Psoas muscle (tissue), 7 donors: ENCODE measurements at regions not wholly inside any gene's neighbourhood (a gene's known extent, or its start where the extent isn't known, plus 50 kb on each side); places are given as distances from the start of the nearest gene placed in this dataset.

Experiments
- ATAC-seq, 4 donors: fragments of 200-7000 bp; cut with Tn5 transposase; one replicate each; pipeline ENCODE4 v1.9.1; 2020; ENCODE audit warnings: moderate library complexity in 3 of 4, mild to moderate bottlenecking in 2 of 4
- DNase-seq, 2 donors: peaks; one replicate each; pipeline ENCODE4 v3.0.0-alpha.2; 2020
- H3K27ac ChIP-seq: fragments of 200-600 bp; one replicate; pipeline ENCODE4 v1.8.0; 2022
- H3K27me3 ChIP-seq, 3 donors: fragments of 200-600 bp in 1 of 3; one replicate each; pipeline versions ENCODE4 v1.6.1 to v1.8.0; 2013 to 2022; ENCODE audit warnings: low read length in 2 of 3, mild to moderate bottlenecking in 2 of 3, moderate library complexity in 1 of 3; ENCODE audit not compliant: insufficient read depth in 3 of 3
- H3K36me3 ChIP-seq, 2 donors: fragments of 200-600 bp in 1 of 2; one replicate each; pipeline versions ENCODE4 v1.6.1 to v1.8.0; 2013 to 2022; ENCODE audit warnings: low read depth in 1 of 2, mild to moderate bottlenecking in 1 of 2, moderate library complexity in 1 of 2; ENCODE audit not compliant: insufficient read depth in 1 of 2
- H3K4me1 ChIP-seq: fragments of 200-600 bp; one replicate; pipeline ENCODE4 v1.8.0; 2022
- H3K4me3 ChIP-seq: fragments of 200-600 bp; one replicate; pipeline ENCODE4 v1.8.0; 2022; ENCODE audit warnings: mild to moderate bottlenecking
- H3K9me3 ChIP-seq: fragments of 200-600 bp; one replicate; pipeline ENCODE4 v1.8.0; 2022
- WGBS, 3 donors: extraction: QIAGEN DNeasy Blood & Tissue Kit; methylation state at CpG; one replicate each; pipeline versions ENCODE4 v1.1.6 to v1.1.7; 2013; 5-methylcytosine and 5-hydroxymethylcytosine counted together
- intact Hi-C, 2 donors: fragments of 100-400 bp; cut with DNase I; formaldehyde crosslinking; loops; one replicate each; pipeline versions ENCODE4 v1.11.0 to v1.14.2; 2022
- TF ChIP-seq, protein P1 (sequence below): fragments of 200-600 bp; IDR thresholded peaks from one replicate; pipeline ENCODE4 v1.8.0; 2022; ENCODE audit warnings: antibody characterized with exemption
- donor health status: healthy with polysubstance abuse.
- donor health status: DM: no; HTN: no; CAD: no; lungs with moderate emphysema.
- donor health status: Bipolar disorder and iron deficiency.
- donor health status: healthy.
- donor health status: DM: yes; HTN: yes; CAD: no.
- donor health status: DM: no; HTN: no; CAD: no.
- donor health status: DM: yes; HTN: yes; CAD: no.

DNA sequence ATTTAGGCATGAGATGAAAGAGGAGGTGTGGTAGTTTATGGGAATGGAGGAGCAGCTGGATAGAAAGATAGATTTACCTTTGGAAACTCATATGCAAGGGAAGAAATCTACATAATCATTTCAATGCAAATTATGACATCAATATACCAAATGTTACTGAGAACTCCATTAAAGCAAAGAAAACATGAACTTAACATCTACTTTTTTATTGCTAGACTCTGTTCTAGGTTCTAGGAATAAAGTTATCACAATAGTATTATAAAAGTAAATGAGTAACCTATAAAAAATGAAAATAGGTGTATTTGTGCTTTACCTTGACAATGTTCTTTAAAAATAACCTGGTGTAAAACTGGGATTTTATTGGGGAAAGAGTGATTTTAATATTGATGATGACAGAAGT, 221.6 kb upstream of the SLIT2 start:
- Histone ChIP-seq H3K27ac (no peak overlapping the region), H3K4me3 (no peak overlapping the region), H3K27me3 (no peaks in the 10 kb centered on the region), H3K4me1 (no peaks in the 10 kb centered on the region), H3K9me3 (no peaks in the 10 kb centered on the region), H3K36me3 (no peaks in the 10 kb centered on the region)
- intact Hi-C loops, result no loop called here
- no peak for DNase-seq
- no peak for ATAC-seq
- TF ChIP-seq, protein P1, sequence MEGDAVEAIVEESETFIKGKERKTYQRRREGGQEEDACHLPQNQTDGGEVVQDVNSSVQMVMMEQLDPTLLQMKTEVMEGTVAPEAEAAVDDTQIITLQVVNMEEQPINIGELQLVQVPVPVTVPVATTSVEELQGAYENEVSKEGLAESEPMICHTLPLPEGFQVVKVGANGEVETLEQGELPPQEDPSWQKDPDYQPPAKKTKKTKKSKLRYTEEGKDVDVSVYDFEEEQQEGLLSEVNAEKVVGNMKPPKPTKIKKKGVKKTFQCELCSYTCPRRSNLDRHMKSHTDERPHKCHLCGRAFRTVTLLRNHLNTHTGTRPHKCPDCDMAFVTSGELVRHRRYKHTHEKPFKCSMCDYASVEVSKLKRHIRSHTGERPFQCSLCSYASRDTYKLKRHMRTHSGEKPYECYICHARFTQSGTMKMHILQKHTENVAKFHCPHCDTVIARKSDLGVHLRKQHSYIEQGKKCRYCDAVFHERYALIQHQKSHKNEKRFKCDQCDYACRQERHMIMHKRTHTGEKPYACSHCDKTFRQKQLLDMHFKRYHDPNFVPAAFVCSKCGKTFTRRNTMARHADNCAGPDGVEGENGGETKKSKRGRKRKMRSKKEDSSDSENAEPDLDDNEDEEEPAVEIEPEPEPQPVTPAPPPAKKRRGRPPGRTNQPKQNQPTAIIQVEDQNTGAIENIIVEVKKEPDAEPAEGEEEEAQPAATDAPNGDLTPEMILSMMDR, result no peak

DNA sequence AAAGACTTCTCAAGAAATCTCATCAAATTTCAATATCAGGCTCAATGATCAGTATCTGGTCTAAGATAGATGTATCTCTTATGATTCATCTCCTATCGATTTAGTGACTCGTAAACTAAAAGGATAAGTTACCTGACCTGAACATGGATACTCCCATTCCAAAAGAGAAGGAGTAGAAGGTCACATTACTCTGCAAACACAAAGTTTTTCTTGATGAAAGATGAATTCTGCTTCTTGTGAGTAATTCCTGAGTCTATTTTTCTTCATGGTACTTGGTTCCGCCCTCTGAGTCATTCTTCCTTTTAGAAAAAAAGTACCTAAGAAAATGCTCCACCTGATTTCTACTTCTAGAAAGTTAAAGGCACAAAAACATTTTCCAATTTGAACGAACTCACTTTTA, 223.1 kb upstream of the SLIT2 start:
- H3K9me3 ChIP-seq, result no peaks in the 10 kb centered on the region
- DNase-seq (no peak), ATAC-seq (no peak)
- no peak overlapping the region for H3K4me3 ChIP-seq
- intact Hi-C loops, result no loop called here
- no peak overlapping the region for H3K27ac ChIP-seq
- H3K36me3 ChIP-seq, result no peaks in the 10 kb centered on the region
- H3K27me3 ChIP-seq, result no peaks in the 10 kb centered on the region
- H3K4me1 ChIP-seq, result no peaks in the 10 kb centered on the region
- TF ChIP-seq, protein P1, result no peak
- 80 to 81% (median 80%) methylated on average over 4 of the region's 4 CpGs for WGBS, 3 donors

DNA sequence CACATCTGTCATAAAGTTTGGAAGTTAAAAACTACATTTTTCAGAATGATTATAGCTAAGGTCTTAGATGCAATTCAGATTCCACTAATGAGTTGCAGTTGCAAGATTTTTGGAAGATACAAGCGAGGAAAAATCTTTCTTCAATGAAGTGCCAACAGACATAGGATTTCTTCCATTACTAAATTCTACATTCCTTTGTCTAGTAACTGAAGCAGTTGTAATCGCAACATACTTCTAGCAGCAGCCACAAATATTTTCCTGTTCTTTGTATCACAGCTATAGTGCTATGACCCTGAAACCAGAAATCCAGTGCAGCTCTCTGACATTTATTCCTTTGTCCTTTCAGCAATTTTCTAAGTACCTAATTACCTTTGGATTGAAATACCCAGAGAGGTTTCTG, 225.2 kb upstream of the SLIT2 start:
- ATAC-seq, result no peak
- DNase-seq, result no peak
- 55 to 69% (median 58%) methylated on average over 2 of the region's 2 CpGs for WGBS, 3 donors
- Histone ChIP-seq H3K4me1 (no peaks in the 10 kb centered on the region), H3K4me3 (no peak overlapping the region), H3K27me3 (no peaks in the 10 kb centered on the region), H3K36me3 (no peaks in the 10 kb centered on the region), H3K9me3 (no peaks in the 10 kb centered on the region), H3K27ac (no peak overlapping the region)
- TF ChIP-seq, protein P1, result no peak
- intact Hi-C loops, result no loop called here

DNA sequence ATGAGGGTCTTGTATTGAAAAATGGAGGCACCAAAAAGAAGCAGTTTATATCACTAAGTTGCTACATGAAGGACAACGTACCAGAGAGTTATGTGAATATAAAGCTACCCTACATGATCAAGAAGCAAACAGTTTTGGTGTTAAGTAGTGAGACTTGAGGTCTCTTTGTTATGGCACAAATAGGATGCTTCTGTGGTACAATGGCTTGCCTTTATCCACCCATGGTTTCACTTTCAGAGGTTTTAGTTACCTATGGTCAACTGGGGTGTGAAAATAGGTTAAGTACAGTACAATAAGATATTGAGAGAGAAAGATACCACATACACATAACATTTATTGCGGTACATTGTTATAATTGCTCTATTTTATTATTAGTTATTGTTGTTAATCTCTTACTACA, 229.2 kb upstream of the SLIT2 start:
- Histone ChIP-seq H3K27ac (no peak overlapping the region), H3K27me3 (no peaks in the 10 kb centered on the region), H3K9me3 (no peaks in the 10 kb centered on the region), H3K4me3 (no peak overlapping the region), H3K4me1 (no peaks in the 10 kb centered on the region), H3K36me3 (no peaks in the 10 kb centered on the region)
- WGBS, 3 donors, result 78 to 82% (median 82%) methylated on average over 2 of the region's 2 CpGs
- intact Hi-C loops, result no loop called here
- TF ChIP-seq, protein P1, result no peak
- no peak for DNase-seq
- no peak for ATAC-seq

DNA sequence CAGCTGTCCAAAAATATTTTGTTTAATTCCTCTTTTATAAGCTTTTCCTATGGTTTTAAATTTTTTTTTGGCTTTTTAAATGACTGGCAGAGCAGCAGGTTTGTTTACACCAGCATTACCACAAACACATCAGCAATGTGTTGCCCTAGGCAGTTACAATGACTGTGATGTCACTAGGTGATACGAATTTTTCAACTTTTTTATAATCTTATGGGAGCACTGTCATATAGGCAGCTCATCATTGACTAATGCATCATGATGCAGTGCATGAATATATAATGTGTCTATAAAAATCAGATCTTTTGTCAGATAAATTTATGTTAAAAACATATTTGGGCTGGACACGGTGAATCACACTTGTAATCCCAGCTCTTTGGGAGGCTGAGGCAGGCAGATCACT, 231.6 kb upstream of the SLIT2 start:
- no peaks in the 10 kb centered on the region for H3K4me1 ChIP-seq
- intact Hi-C loops, result no loop called here
- no peaks in the 10 kb centered on the region for H3K27me3 ChIP-seq
- no peak overlapping the region for H3K4me3 ChIP-seq
- no peaks in the 10 kb centered on the region for H3K36me3 ChIP-seq
- ATAC-seq, result no peak
- TF ChIP-seq, protein P1, result no peak
- no peaks in the 10 kb centered on the region for H3K9me3 ChIP-seq
- no peak overlapping the region for H3K27ac ChIP-seq
- WGBS, 3 donors, result 74 to 84% (median 78%) methylated on average over 2 of the region's 2 CpGs
- DNase-seq, result no peak
